OCI-LY3 (cell line): ENCODE measurements at regions not wholly inside any gene's neighbourhood (a gene's known extent, or its start where the extent isn't known, plus 50 kb on each side); places are given as distances from the start of the nearest gene placed in this dataset.

Source experiments
- EZH2phosphoT487 ChIP-seq: fragments of 200-600 bp; shearing (Covaris generic); IDR thresholded peaks from 2 replicates; pipeline ENCODE4 v1.6.1; 2018; ENCODE audit warnings: antibody characterized with exemption, mixed run types, low read depth
- TF ChIP-seq, protein P1 (sequence below): fragments of 200-600, 300-600 bp; sonication (generic); IDR thresholded peaks from 2 replicates; pipeline ENCODE4 v1.5.1; 2014; ENCODE audit warnings: antibody characterized with exemption, low read length, low read depth

DNA sequence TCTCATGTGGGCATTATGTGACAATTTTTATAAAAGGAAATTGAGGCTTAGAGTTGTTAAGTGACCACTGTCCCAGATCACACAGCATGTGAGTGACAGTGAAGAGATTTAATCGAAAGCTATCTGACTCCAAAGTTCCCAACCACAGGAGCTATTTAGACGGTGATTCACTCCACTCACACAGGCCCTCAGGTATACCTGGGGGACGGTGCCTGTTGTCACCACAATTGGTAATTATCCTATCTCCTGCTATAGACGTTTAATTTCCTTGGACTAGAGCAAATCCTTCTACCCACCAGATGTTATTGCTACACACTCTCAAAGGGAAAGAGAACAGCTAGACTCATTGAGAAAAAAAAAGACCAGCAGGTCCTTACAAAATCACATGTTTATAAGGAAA, 145.5 kb downstream of the KLF6 start:
- TF ChIP-seq, protein P1, sequence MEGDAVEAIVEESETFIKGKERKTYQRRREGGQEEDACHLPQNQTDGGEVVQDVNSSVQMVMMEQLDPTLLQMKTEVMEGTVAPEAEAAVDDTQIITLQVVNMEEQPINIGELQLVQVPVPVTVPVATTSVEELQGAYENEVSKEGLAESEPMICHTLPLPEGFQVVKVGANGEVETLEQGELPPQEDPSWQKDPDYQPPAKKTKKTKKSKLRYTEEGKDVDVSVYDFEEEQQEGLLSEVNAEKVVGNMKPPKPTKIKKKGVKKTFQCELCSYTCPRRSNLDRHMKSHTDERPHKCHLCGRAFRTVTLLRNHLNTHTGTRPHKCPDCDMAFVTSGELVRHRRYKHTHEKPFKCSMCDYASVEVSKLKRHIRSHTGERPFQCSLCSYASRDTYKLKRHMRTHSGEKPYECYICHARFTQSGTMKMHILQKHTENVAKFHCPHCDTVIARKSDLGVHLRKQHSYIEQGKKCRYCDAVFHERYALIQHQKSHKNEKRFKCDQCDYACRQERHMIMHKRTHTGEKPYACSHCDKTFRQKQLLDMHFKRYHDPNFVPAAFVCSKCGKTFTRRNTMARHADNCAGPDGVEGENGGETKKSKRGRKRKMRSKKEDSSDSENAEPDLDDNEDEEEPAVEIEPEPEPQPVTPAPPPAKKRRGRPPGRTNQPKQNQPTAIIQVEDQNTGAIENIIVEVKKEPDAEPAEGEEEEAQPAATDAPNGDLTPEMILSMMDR: no peak
- TF ChIP-seq EZH2phosphoT487: no peak
